Heart left ventricle (tissue), 13 donors: ENCODE measurements at regions not wholly inside any gene's neighbourhood (a gene's known extent, or its start where the extent isn't known, plus 50 kb on each side); places are given as distances from the start of the nearest gene placed in this dataset.

Source experiments
- CTCF ChIP-seq, 12 donors: fragments of 200-600 bp; sonication (generic) in 4 of 12; IDR thresholded peaks; one replicate each; pipeline versions ENCODE4 v1.5.0 to v1.8.0; 2018 to 2022; ENCODE audit warnings: antibody characterized with exemption in 12 of 12, mild to moderate bottlenecking in 5 of 12
- POLR2A ChIP-seq, 2 donors: fragments of 450-650 bp; IDR thresholded peaks; one replicate each; pipeline ENCODE4 v1.6.1; 2017; ENCODE audit warnings: antibody characterized with exemption in 2 of 2, mild to moderate bottlenecking in 2 of 2, moderate library complexity in 2 of 2
- donor health status: ischemic (EF 13 %, LVEDD 7.1; RV severe dilation, severe dysfunction).
- donor health status: DM: no; HTN: yes; CAD: no.
- donor health status: DM: no; HTN: no; CAD: no.
- donor health status: ischemic (EF 25% LVEDD 6.9; RV normal size, moderate dysfunction).
- donor health status: ischemic (EF 25% LVEDD 5.7; RV mildly dilated, moderate dysfunction).
- donor health status: ischemic (EF 35%, LVEDD 5.7; RV mildly dilated, moderate dysfunction).
- donor health status: nonischemic (EF 11% LVEDD 7.7; RV severe dilation, severe dysfunction).
- donor health status: DM: yes; HTN: yes; CAD: no.
- donor health status: PGD.
- donor health status: ischemic (EF 29% LVEDD 5.4; RV normal size, mild dysfunction).
- donor health status: nonischemic (EF 23%, LVEDD 6.1; RV moderate dilation, normal function).

- TF ChIP-seq CTCF (IDR thresholded peaks at IDR 0.05), result no peak
- TF ChIP-seq POLR2A (IDR thresholded peaks at IDR 0.05), result no peak
Observed at GRCh38 chr12:5110345-5110744, 66.7 kb downstream of the KCNA5 start.
